ENCODE measurements at regions not wholly inside any gene's neighbourhood (a gene's known extent, or its start where the extent isn't known, plus 50 kb on each side); places are given as distances from the start of the nearest gene placed in this dataset.

GRCh38 chr13:110034031-110034549 is 247.7 kb upstream of the IRS2 start:
- no peak overlapping the region for H3K4me3 ChIP-seq (ENCODE audit: low read length)
- no peak for DNase-seq (ENCODE audit: low read depth)
- TF ChIP-seq CTCF (IDR thresholded peaks at IDR 0.05; ENCODE audit: insufficient read depth, low read depth, low read length, missing control alignments): no peak

GRCh38 chr13:110032969-110033368 is 246.6 kb upstream of the IRS2 start:
- no peak for DNase-seq (ENCODE audit: low read depth)
- TF ChIP-seq CTCF (IDR thresholded peaks at IDR 0.05; ENCODE audit: insufficient read depth, low read depth, low read length, missing control alignments): no peak
- H3K4me3 ChIP-seq (ENCODE audit: low read length): no peak overlapping the region

DNA sequence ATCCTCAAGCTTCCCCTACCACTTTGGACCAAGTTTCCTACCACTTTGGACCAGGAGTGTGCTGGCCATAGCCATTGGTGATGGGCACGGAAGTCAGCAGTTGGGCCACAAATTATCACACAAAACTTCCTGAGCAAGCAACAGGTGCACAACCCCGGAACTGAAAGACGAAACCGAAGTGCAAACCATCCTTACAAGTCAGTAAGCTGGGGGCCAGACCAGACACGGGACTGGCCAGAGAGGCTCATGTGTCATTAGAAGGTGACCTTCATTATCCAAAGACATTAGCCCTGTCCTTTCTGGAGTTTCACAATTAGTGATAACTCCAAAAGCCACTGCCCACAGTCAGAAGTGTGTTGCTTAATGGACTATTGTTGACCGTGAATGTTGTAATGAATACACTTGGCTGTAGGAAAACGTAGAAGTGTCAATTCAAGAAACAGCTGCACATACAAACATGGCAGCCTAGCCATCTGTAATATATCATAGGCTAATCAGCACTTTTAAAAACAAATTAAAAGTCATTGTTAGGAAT is 244.1 kb upstream of the IRS2 start:
- TF ChIP-seq CTCF (IDR thresholded peaks at IDR 0.05; ENCODE audit: insufficient read depth, low read depth, low read length, missing control alignments): no peak
- no peak for DNase-seq (ENCODE audit: low read depth)
- no peak overlapping the region for H3K4me3 ChIP-seq (ENCODE audit: low read length)

DNA sequence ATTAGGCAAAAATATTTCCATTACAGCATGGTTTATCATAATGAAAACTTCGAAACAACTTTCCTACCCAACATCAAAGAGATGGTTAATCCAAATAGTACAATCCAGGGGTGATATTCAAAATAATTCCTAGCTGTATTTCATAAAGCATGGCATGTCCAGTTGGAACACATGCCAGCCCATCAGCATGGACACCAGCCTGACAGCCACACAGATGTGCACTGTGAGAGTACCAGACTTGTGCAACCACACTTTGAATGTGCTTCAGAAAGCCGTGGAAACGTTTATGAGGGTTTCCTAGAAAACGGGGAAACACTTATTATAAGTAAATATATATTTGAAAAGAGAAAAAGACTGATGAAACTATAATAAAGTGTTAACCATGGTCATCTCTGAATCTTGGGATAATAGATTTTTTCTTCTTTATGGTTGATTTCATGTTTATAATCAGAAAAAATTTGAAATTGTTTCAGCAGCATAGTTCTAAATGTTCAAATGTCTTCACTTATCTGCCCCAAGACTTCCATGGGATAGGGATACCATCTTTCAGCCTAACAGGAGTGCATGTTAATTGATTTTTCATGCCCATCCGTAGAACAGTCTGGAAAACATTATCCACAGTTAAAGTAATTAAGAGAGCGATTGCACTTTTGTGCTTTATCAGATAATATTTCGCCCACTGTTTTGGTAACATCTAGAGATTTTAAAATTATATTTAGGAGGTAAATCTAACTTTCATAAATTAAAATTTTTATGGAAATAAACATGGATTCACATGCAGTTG is 242.6 kb upstream of the IRS2 start:
- no peak for TF ChIP-seq CTCF (IDR thresholded peaks at IDR 0.05; ENCODE audit: insufficient read depth, low read depth, low read length, missing control alignments)
- H3K4me3 ChIP-seq (ENCODE audit: low read length): no peak overlapping the region

GRCh38 chr13:110028311-110028710 is 241.9 kb upstream of the IRS2 start:
- no peak for TF ChIP-seq CTCF (IDR thresholded peaks at IDR 0.05; ENCODE audit: insufficient read depth, low read depth, low read length, missing control alignments)
- DNase-seq (ENCODE audit: low read depth): no peak
- no peak overlapping the region for H3K4me3 ChIP-seq (ENCODE audit: low read length)

More for the DNA sequence above, 242.6 kb upstream of the IRS2 start:
- no peak for DNase-seq (ENCODE audit: low read depth)

- DNase-seq (ENCODE audit: low read depth): no peak
- no peak for TF ChIP-seq CTCF (IDR thresholded peaks at IDR 0.05; ENCODE audit: insufficient read depth, low read depth, low read length, missing control alignments)
- H3K4me3 ChIP-seq (ENCODE audit: low read length): no peak overlapping the region
Observed at GRCh38 chr13:110027470-110028240, 241.3 kb upstream of the IRS2 start.
